K562 (cell line): ENCODE measurements at regions not wholly inside any gene's neighbourhood (a gene's known extent, or its start where the extent isn't known, plus 50 kb on each side); places are given as distances from the start of the nearest gene placed in this dataset.
A peak's percentile ranks its signal among the peaks of the same experiment; 100 is the strongest.

Experiments used
- ATAC-seq: fragments of 200-7000 bp; cut with Tn5 transposase; 3 replicates; pipeline ENCODE4 v1.9.1; 2020; ENCODE audit warnings: moderate library complexity
- BruUV-seq: library from RNA; stranded (reverse); fragments of 400-500 nt; replicated peaks from 2 replicates; lab custom pipeline; 2021; lab: Mats Ljungman, UMichigan
- CTCF ChIA-PET: fragments of 300-600 bp; formaldehyde crosslinking; extraction: SDS; loops from one replicate; lab custom pipeline; 2021; ENCODE audit warnings: low intra/inter-chr PET ratio; lab: Yijun Ruan, JAX
- POLR2A ChIA-PET: fragments of 300-600, 350-650 bp; sonication (Branson Sonifier 250); formaldehyde crosslinking; extraction: SDS; loops from one replicate; lab custom pipeline; 2021; ENCODE audit warnings: antibody characterized with exemption, inconsistent platforms; lab: Yijun Ruan, JAX
- DNase-seq, 4 experiments: peaks; one replicate each; pipeline versions ENCODE4 v3.0.0 to v3.0.0-alpha.2; 2011 to 2018; ENCODE audit warnings: low spot score in 3 of 4, mixed read lengths in 3 of 4; ENCODE audit errors: extremely low read depth in 1 of 4
- FAIRE-seq: peaks from 2 replicates; lab custom pipeline; 2011; peaks lifted over from hg19 to GRCh38; lab: Jason Lieb, UNC
- H2AFZ ChIP-seq: 2 replicates; pipeline ENCODE4 v1.6.0; 2011; ENCODE audit warnings: low read depth, low read length, control low read depth, inconsistent platforms
- H3K27ac ChIP-seq: fragments of 200-600 bp; 3 replicates; pipeline ENCODE4 v1.8.0; 2011; ENCODE audit warnings: low read depth, mild to moderate bottlenecking, control low read depth, inconsistent platforms, low read length, moderate library complexity, mixed read lengths; ENCODE audit errors: extremely low read depth
- H3K27me3 ChIP-seq, 2 experiments: fragments of 300-600 bp in 1 of 2; 2 replicates in 1 of 2; 3 replicates in 1 of 2; pipeline versions ENCODE4 v1.6.0 to v1.8.0; 2011; ENCODE audit warnings: inconsistent platforms in 2 of 2, low read length in 2 of 2, mild to moderate bottlenecking in 1 of 2, mixed read lengths in 1 of 2, moderate library complexity in 1 of 2; ENCODE audit not compliant: control insufficient read depth in 2 of 2, insufficient read depth in 2 of 2
- H3K36me3 ChIP-seq: fragments of 300-600 bp; 3 replicates; pipeline ENCODE4 v1.8.0; 2011; ENCODE audit warnings: mild to moderate bottlenecking, low read length, inconsistent platforms; ENCODE audit not compliant: control insufficient read depth, insufficient read depth
- H3K4me1 ChIP-seq, 2 experiments: fragments of 200-600 bp in 1 of 2; replicated peaks in 1 of 2; 2 replicates in 1 of 2; 3 replicates in 1 of 2; pipeline versions ENCODE4 v1.5.1 to v1.8.0; 2011; ENCODE audit warnings: inconsistent platforms in 2 of 2, low read length in 2 of 2, mild to moderate bottlenecking in 1 of 2, mixed read lengths in 1 of 2, moderate library complexity in 1 of 2; ENCODE audit not compliant: control insufficient read depth in 2 of 2, insufficient read depth in 2 of 2
- H3K4me2 ChIP-seq: 2 replicates; pipeline ENCODE4 v1.6.1; 2011; ENCODE audit warnings: low read length, control low read depth, inconsistent platforms, mixed read lengths; ENCODE audit not compliant: insufficient read depth
- H3K4me3 ChIP-seq: fragments of 200-600 bp; sonication (generic), shearing (Covaris generic); 2 replicates; pipeline ENCODE4 v1.5.1; 2016; ENCODE audit warnings: control low read depth, inconsistent platforms
- H3K79me2 ChIP-seq: fragments of 200-600 bp; 3 replicates; pipeline ENCODE4 v1.8.0; 2011; ENCODE audit warnings: low read length, inconsistent platforms; ENCODE audit not compliant: control insufficient read depth, insufficient read depth
- H3K9ac ChIP-seq, 2 experiments: 2 replicates each; pipeline versions ENCODE4 v1.6.0 to v1.6.1; 2011; ENCODE audit warnings: low read depth in 2 of 2, low read length in 2 of 2, control low read depth in 1 of 2, inconsistent platforms in 1 of 2, mild to moderate bottlenecking in 1 of 2, mixed read lengths in 1 of 2; ENCODE audit not compliant: insufficient read depth in 1 of 2
- H3K9me1 ChIP-seq: one replicate; pipeline ENCODE4 v1.6.0; 2011; ENCODE audit warnings: inconsistent platforms, mild to moderate bottlenecking, low read length, moderate library complexity; ENCODE audit not compliant: control insufficient read depth, insufficient read depth
- H3K9me3 ChIP-seq: replicated peaks from 2 replicates; pipeline ENCODE4 v1.5.1; 2011; ENCODE audit warnings: low read depth, low read length, inconsistent platforms; ENCODE audit not compliant: control insufficient read depth, insufficient read depth
- H4K20me1 ChIP-seq: replicated peaks from 2 replicates; pipeline ENCODE4 v1.6.1; 2011; ENCODE audit warnings: low read length, inconsistent platforms, mixed read lengths; ENCODE audit not compliant: control insufficient read depth, insufficient read depth
- BDP1 ChIP-seq: IDR thresholded peaks from 3 replicates; pipeline ENCODE4 v1.6.1; 2011; ENCODE audit not compliant: insufficient read length, insufficient read depth
- CBFA2T2 ChIP-seq: fragments of 450-650 bp; conservative IDR thresholded peaks from 2 replicates; pipeline ENCODE4 v1.6.1; 2017; ENCODE audit warnings: mild to moderate bottlenecking
- KHSRP ChIP-seq: fragments of 450-650 bp; IDR thresholded peaks from 2 replicates; pipeline ENCODE4 v1.6.1; 2017
- LARP7 ChIP-seq: fragments of 450-650 bp; IDR thresholded peaks from 2 replicates; pipeline ENCODE4 v1.6.1; 2016
- OTX1 ChIP-seq: fragments of 450-650 bp; formaldehyde crosslinking; IDR thresholded peaks from 2 replicates; pipeline ENCODE4 v1.4.0; 2022; ENCODE audit warnings: mild to moderate bottlenecking
- POLR2H ChIP-seq: IDR thresholded peaks from 2 replicates; pipeline ENCODE4 v1.6.1; 2016; ENCODE audit warnings: missing genetic modification characterization, low read depth, mild to moderate bottlenecking, control low read depth, missing compliant biosample characterization, moderate library complexity
- SREBF2 ChIP-seq: sonication (generic); formaldehyde crosslinking; IDR thresholded peaks from 2 replicates; pipeline ENCODE4 v1.4.0; 2020; ENCODE audit warnings: mild to moderate bottlenecking, missing genetic modification reagents
- ZBTB49 ChIP-seq: sonication (generic); formaldehyde crosslinking; IDR thresholded peaks from 2 replicates; pipeline ENCODE4 v1.8.0; 2022; ENCODE audit warnings: missing genetic modification reagents, mild to moderate bottlenecking, borderline replicate concordance
- ZFP36 ChIP-seq: fragments of 150-350 bp; IDR thresholded peaks from 2 replicates; pipeline ENCODE4 v1.6.1; 2018; ENCODE audit warnings: low read length, low read depth; ENCODE audit not compliant: partially characterized antibody
- ZNF239 ChIP-seq: fragments of 250-450 bp; sonication (Bioruptor Pico); IDR thresholded peaks from 2 replicates; pipeline ENCODE4 v1.4.0; 2020; ENCODE audit warnings: mild to moderate bottlenecking
- ZNF586 ChIP-seq: fragments of 450-650 bp; formaldehyde crosslinking; conservative IDR thresholded peaks from 2 replicates; pipeline ENCODE4 v1.4.0; 2020; ENCODE audit warnings: mild to moderate bottlenecking, moderate library complexity
- WGBS: fragments of 100-300 bp; shearing (Covaris generic); methylation state at CpG from one replicate; pipeline ENCODE4 v1.1.6; 2016; ENCODE audit warnings: low coverage, mixed read lengths; ENCODE audit not compliant: insufficient coverage; ENCODE audit errors: missing lambda C conversion rate; 5-methylcytosine and 5-hydroxymethylcytosine counted together
- in situ Hi-C: fragments of 300-500 bp; cut with MboI; formaldehyde crosslinking; loops from 4 replicates; pipeline ENCODE4 v1.15.0; 2018; ENCODE audit warnings: inconsistent platforms, mixed read lengths
- intact Hi-C: fragments of 100-400 bp; cut with micrococcal nuclease; formaldehyde crosslinking; loops from 2 replicates; pipeline ENCODE4 v1.14.2; 2022

GRCh38 chr5:99000221-99000620 lies 71.4 kb upstream of the CHD1 start:
- in situ Hi-C loops, result no loop called here
- POLR2A ChIA-PET, result no interaction called here
- WGBS, result 45% methylated on average over 3 of the region's 3 CpGs

More at GRCh38 chr5:99000221-99000620, 71.4 kb upstream of the CHD1 start:
- Histone ChIP-seq H3K4me1 (no peaks in the 10 kb centered on the region), H3K9ac (no peak overlapping the region), H2AFZ (peak overlapping the region; percentile 5; the same call in 1 of the 2 replicates), H3K36me3 (no peaks in the 10 kb centered on the region), H3K9me3 (no peaks in the 10 kb centered on the region), H4K20me1 (no peaks in the 10 kb centered on the region), H3K79me2 (no peaks in the 10 kb centered on the region), H3K27me3 (no peaks in the 10 kb centered on the region), H3K9me1 (no peaks in the 10 kb centered on the region), H3K27ac (no peak overlapping the region), H3K4me2 (no peak overlapping the region), H3K4me3 (no peak overlapping the region)
- BruUV-seq, result no TSS peak
- DNase-seq, result no peak
- CTCF ChIA-PET, result interaction anchor here (0.7 kb wide), 1 partner anchor 1134 kb away, joined by 4 read pairs; no protein-coding TSS in a partner anchor
- intact Hi-C loops, result no loop called here
- TF ChIP-seq OTX1 (CRISPR knock-in tag) (no peak), ZNF586 (CRISPR knock-in tag) (no peak), POLR2H (tag) (no peak), ZBTB49 (no peak), CBFA2T2 (no peak), ZNF239 (no peak), SREBF2 (CRISPR knock-in tag) (no peak), LARP7 (no peak), ZFP36 (no peak), KHSRP (no peak), BDP1 (no peak)
- peak; percentile 6 for FAIRE-seq
- ATAC-seq, result no peak
